Mesendoderm (in vitro differentiated cells): ENCODE measurements at regions not wholly inside any gene's neighbourhood (a gene's known extent, or its start where the extent isn't known, plus 50 kb on each side); places are given as distances from the start of the nearest gene placed in this dataset.

Experiments used
- DNase-seq: peaks from one replicate; pipeline ENCODE4 v3.0.0; 2013
- H2AK5ac ChIP-seq: 2 replicates; pipeline ENCODE4 v1.6.1; 2013; ENCODE audit warnings: low read length, inconsistent platforms
- H2BK120ac ChIP-seq: 2 replicates; pipeline ENCODE4 v1.6.1; 2013; ENCODE audit warnings: low read depth, mild to moderate bottlenecking, low read length, moderate library complexity, mixed read lengths
- H2BK15ac ChIP-seq: replicated peaks from 2 replicates; pipeline ENCODE4 v1.6.1; 2013; ENCODE audit warnings: low read depth, mild to moderate bottlenecking, moderate library complexity
- H2BK5ac ChIP-seq: 2 replicates; pipeline ENCODE4 v1.6.1; 2013; ENCODE audit warnings: low read length, inconsistent platforms
- H3K18ac ChIP-seq: 2 replicates; pipeline ENCODE4 v1.6.1; 2013; ENCODE audit warnings: mild to moderate bottlenecking, low read length, mixed read lengths
- H3K23ac ChIP-seq: one replicate; pipeline ENCODE4 v1.6.1; 2013; ENCODE audit warnings: low read length
- H3K27ac ChIP-seq: 2 replicates; pipeline ENCODE4 v1.5.1; 2013; ENCODE audit warnings: low read depth, mild to moderate bottlenecking, inconsistent platforms, low read length, moderate library complexity
- H3K27me3 ChIP-seq: 2 replicates; pipeline ENCODE4 v1.6.1; 2013; ENCODE audit warnings: low read length, control low read depth, mild to moderate bottlenecking, inconsistent platforms; ENCODE audit not compliant: insufficient read depth, poor library complexity
- H3K36me3 ChIP-seq: 2 replicates; pipeline ENCODE4 v1.6.1; 2013; ENCODE audit warnings: low read length, inconsistent platforms; ENCODE audit not compliant: control insufficient read depth, insufficient read depth
- H3K4ac ChIP-seq: one replicate; pipeline ENCODE4 v1.6.1; 2013; ENCODE audit warnings: low read depth, mild to moderate bottlenecking, low read length, moderate library complexity
- H3K4me1 ChIP-seq: 2 replicates; pipeline ENCODE4 v1.6.1; 2013; ENCODE audit warnings: low read depth, low read length, inconsistent platforms; ENCODE audit not compliant: control insufficient read depth
- H3K4me2 ChIP-seq: 2 replicates; pipeline ENCODE4 v1.6.1; 2013; ENCODE audit warnings: low read length
- H3K4me3 ChIP-seq: 2 replicates; pipeline ENCODE4 v1.5.1; 2013; ENCODE audit warnings: mild to moderate bottlenecking, low read length
- H3K56ac ChIP-seq: one replicate; pipeline ENCODE4 v1.6.1; 2013; ENCODE audit warnings: low read length
- H3K79me1 ChIP-seq: 2 replicates; pipeline ENCODE4 v1.6.1; 2013; ENCODE audit warnings: low read length, inconsistent platforms
- H3K79me2 ChIP-seq: 2 replicates; pipeline ENCODE4 v1.6.1; 2013; ENCODE audit warnings: mild to moderate bottlenecking, low read length; ENCODE audit not compliant: control insufficient read depth, insufficient read depth
- H3K9ac ChIP-seq: 2 replicates; pipeline ENCODE4 v1.6.1; 2013; ENCODE audit warnings: low read length, inconsistent platforms
- H4K5ac ChIP-seq: one replicate; pipeline ENCODE4 v1.6.1; 2013; ENCODE audit warnings: low read length
- H4K8ac ChIP-seq: one replicate; pipeline ENCODE4 v1.6.1; 2013; ENCODE audit warnings: low read depth, mild to moderate bottlenecking, control low read depth, low read length, moderate library complexity
- WGBS: extraction: QIAGEN DNeasy Blood & Tissue Kit; methylation state at CpG from one replicate; pipeline ENCODE4 v1.1.7; 2013; ENCODE audit warnings: low lambda C conversion rate, missing lambda C conversion rate; ENCODE audit not compliant: insufficient coverage; ENCODE audit errors: extremely low coverage; 5-methylcytosine and 5-hydroxymethylcytosine counted together

- H4K8ac ChIP-seq = no peak overlapping the region
- H2BK120ac ChIP-seq = no peak overlapping the region
- no peak overlapping the region for H3K23ac ChIP-seq
- H3K4me3 ChIP-seq = no peak overlapping the region
- no CpG with 5 or more reads among the region's 1 CpG for WGBS
- H2AK5ac ChIP-seq = no peak overlapping the region
- no peaks in the 10 kb centered on the region for H3K79me2 ChIP-seq
- no peak overlapping the region for H2BK15ac ChIP-seq
- no peaks in the 10 kb centered on the region for H3K4me1 ChIP-seq
- no peak overlapping the region for H3K4ac ChIP-seq
- no peak overlapping the region for H3K9ac ChIP-seq
- no peak overlapping the region for H3K4me2 ChIP-seq
- H3K56ac ChIP-seq = no peak overlapping the region
- no peak for DNase-seq
- H3K27ac ChIP-seq = no peak overlapping the region
- H2BK5ac ChIP-seq = no peak overlapping the region
- H4K5ac ChIP-seq = no peak overlapping the region
- no peaks in the 10 kb centered on the region for H3K79me1 ChIP-seq
- no peak overlapping the region for H3K18ac ChIP-seq
- no peaks in the 10 kb centered on the region for H3K36me3 ChIP-seq
- H3K27me3 ChIP-seq = no peaks in the 10 kb centered on the region
These were observed 107.6 kb downstream of the ADRB2 start for GRCh38 chr5:148933903-148934432.

GRCh38 chr5:148934895-148935400 lies 108.5 kb downstream of the ADRB2 start:
- Histone ChIP-seq H3K36me3 (no peaks in the 10 kb centered on the region), H2BK5ac (no peak overlapping the region), H3K27me3 (no peaks in the 10 kb centered on the region), H3K56ac (no peak overlapping the region), H3K4me3 (no peak overlapping the region), H3K4me1 (no peaks in the 10 kb centered on the region), H3K4me2 (no peak overlapping the region), H4K5ac (no peak overlapping the region), H3K9ac (no peak overlapping the region), H3K79me2 (no peaks in the 10 kb centered on the region), H4K8ac (no peak overlapping the region), H2BK15ac (no peak overlapping the region), H2AK5ac (no peak overlapping the region), H3K23ac (no peak overlapping the region), H3K27ac (no peak overlapping the region), H3K79me1 (no peaks in the 10 kb centered on the region), H2BK120ac (no peak overlapping the region), H3K4ac (no peak overlapping the region), H3K18ac (no peak overlapping the region)
- DNase-seq = no peak
- no CpG with 5 or more reads among the region's 2 CpGs for WGBS

- H3K79me1 ChIP-seq = no peaks in the 10 kb centered on the region
These were observed 110.8 kb downstream of the ADRB2 start for GRCh38 chr5:148937239-148937638.

GRCh38 chr5:148937830-148938521 lies 111.6 kb downstream of the ADRB2 start:
- H3K79me2 ChIP-seq = no peaks in the 10 kb centered on the region
- H3K23ac ChIP-seq = no peak overlapping the region
- no peak overlapping the region for H2AK5ac ChIP-seq
- no peak overlapping the region for H2BK5ac ChIP-seq
- H4K8ac ChIP-seq = no peak overlapping the region
- H3K56ac ChIP-seq = no peak overlapping the region
- no peak overlapping the region for H3K4ac ChIP-seq
- H3K4me1 ChIP-seq = no peaks in the 10 kb centered on the region
- H3K36me3 ChIP-seq = no peaks in the 10 kb centered on the region
- H3K9ac ChIP-seq = no peak overlapping the region
- H3K4me2 ChIP-seq = no peak overlapping the region
- no peaks in the 10 kb centered on the region for H3K79me1 ChIP-seq
- H4K5ac ChIP-seq = no peak overlapping the region
- H3K4me3 ChIP-seq = no peak overlapping the region
- H2BK15ac ChIP-seq = no peak overlapping the region
- no peaks in the 10 kb centered on the region for H3K27me3 ChIP-seq
- H2BK120ac ChIP-seq = no peak overlapping the region
- DNase-seq = no peak
- H3K18ac ChIP-seq = no peak overlapping the region
- H3K27ac ChIP-seq = no peak overlapping the region
- no CpG with 5 or more reads among the region's 4 CpGs for WGBS

More at GRCh38 chr5:148937239-148937638, 110.8 kb downstream of the ADRB2 start:
- Histone ChIP-seq H2BK5ac (no peak overlapping the region), H3K56ac (no peak overlapping the region), H4K5ac (no peak overlapping the region), H3K79me2 (no peaks in the 10 kb centered on the region), H3K36me3 (no peaks in the 10 kb centered on the region), H2BK15ac (no peak overlapping the region), H3K4me1 (no peaks in the 10 kb centered on the region), H2AK5ac (no peak overlapping the region), H3K18ac (no peak overlapping the region), H3K9ac (no peak overlapping the region), H3K4me3 (no peak overlapping the region), H2BK120ac (no peak overlapping the region), H3K4ac (no peak overlapping the region), H3K27me3 (no peaks in the 10 kb centered on the region), H3K4me2 (no peak overlapping the region), H4K8ac (no peak overlapping the region), H3K27ac (no peak overlapping the region), H3K23ac (no peak overlapping the region)
- no peak for DNase-seq
- no CpG with 5 or more reads among the region's 1 CpG for WGBS

GRCh38 chr5:148938522-148938882 lies 112.1 kb downstream of the ADRB2 start:
- Histone ChIP-seq H4K5ac (no peak overlapping the region), H2BK5ac (no peak overlapping the region), H3K56ac (no peak overlapping the region), H3K36me3 (no peaks in the 10 kb centered on the region), H2AK5ac (no peak overlapping the region), H3K4me2 (no peak overlapping the region), H4K8ac (no peak overlapping the region), H3K23ac (no peak overlapping the region), H3K4me3 (no peak overlapping the region), H3K27me3 (no peaks in the 10 kb centered on the region), H3K4ac (no peak overlapping the region), H3K18ac (no peak overlapping the region), H3K79me2 (no peaks in the 10 kb centered on the region), H2BK15ac (no peak overlapping the region), H3K4me1 (no peaks in the 10 kb centered on the region), H3K9ac (no peak overlapping the region), H2BK120ac (no peak overlapping the region), H3K79me1 (no peaks in the 10 kb centered on the region), H3K27ac (no peak overlapping the region)
- DNase-seq = peak; percentile 35
- no CpG with 5 or more reads among the region's 3 CpGs for WGBS

GRCh38 chr5:148939676-148940075 lies 113.3 kb downstream of the ADRB2 start:
- Histone ChIP-seq H3K27ac (no peak overlapping the region), H3K9ac (no peak overlapping the region), H3K4me2 (no peak overlapping the region), H3K79me2 (no peaks in the 10 kb centered on the region), H4K8ac (no peak overlapping the region), H2AK5ac (no peak overlapping the region), H3K4me1 (no peaks in the 10 kb centered on the region), H2BK120ac (no peak overlapping the region), H4K5ac (no peak overlapping the region), H3K56ac (no peak overlapping the region), H2BK15ac (no peak overlapping the region), H3K4me3 (no peak overlapping the region), H3K27me3 (no peaks in the 10 kb centered on the region), H3K79me1 (no peaks in the 10 kb centered on the region), H3K36me3 (no peaks in the 10 kb centered on the region), H3K18ac (no peak overlapping the region), H3K4ac (no peak overlapping the region), H3K23ac (no peak overlapping the region), H2BK5ac (no peak overlapping the region)
- DNase-seq = no peak
- no CpG with 5 or more reads among the region's 1 CpG for WGBS
